HG03457 (cell line): ENCODE measurements at regions not wholly inside any gene's neighbourhood (a gene's known extent, or its start where the extent isn't known, plus 50 kb on each side); places are given as distances from the start of the nearest gene placed in this dataset.
"Not testable (repeated sequence)": the region's sequence is repeated elsewhere in the genome, so short reads cannot be mapped to it uniquely, and the experiment has no call there.

Source experiments
- ATAC-seq: cut with Tn5 transposase; IDR thresholded peaks from one replicate; pipeline ENCODE4 v1.9.1; 2021; ENCODE audit warnings: moderate number of reproducible peaks; ENCODE audit not compliant: unreplicated experiment

DNA sequence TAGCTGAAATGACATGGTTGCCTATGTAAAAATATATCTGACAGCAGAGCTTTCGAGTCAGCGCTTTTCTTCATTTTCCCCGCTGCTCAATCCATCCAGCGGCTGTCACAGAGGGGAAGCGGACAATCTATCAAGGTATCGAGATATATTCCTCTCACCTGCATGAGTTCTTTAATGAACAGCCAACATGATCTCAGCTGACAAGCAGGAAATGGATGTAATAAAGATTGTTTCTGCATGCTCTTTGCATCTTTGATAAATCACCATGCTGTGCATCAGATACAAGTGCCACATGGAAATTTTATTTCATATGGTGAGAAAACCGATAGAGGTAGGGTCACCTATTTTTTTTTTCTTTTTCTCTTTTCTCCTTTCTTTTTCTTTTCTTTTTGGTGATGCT, 602.3 kb upstream of the MMS22L start:
- no peak for ATAC-seq

DNA sequence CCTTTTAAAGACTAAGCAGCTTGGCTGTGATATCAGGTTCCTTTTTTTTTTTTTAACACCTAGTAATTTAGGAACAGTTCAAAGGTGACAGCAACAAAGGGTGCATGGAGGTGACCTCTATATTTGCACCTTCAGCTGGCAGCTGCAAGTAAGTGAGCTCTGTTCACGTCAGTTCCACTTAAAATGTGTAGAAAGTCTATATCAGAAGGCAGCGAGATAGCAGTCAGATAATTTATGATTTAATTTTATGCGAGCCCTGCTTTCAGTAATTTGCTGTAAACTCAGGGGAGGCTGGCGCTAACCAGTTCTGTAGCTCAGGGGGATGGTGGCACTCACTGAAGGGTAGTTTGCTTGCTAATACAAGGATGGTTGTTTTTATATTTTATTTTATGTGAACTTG, 602.8 kb upstream of the MMS22L start:
- no peak for ATAC-seq

DNA sequence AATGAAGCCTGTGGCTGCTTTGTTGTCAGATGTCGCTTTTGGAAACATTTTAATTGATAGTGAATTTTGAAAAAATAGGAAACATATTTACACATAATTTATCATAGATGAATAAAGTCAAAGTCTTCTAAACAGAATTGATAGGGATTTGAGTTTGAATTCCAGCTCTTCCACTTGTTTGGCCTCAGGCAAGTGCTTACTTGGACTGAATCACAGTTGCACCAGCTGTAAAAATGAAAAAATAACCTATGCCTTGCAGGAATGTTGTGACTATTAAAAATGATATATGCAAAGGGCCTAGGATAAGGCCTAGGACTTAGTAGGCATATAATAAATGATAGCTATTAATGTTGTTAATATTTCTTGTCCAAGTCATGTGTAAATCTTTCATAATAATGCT, 618.5 kb upstream of the MMS22L start:
- no peak for ATAC-seq

DNA sequence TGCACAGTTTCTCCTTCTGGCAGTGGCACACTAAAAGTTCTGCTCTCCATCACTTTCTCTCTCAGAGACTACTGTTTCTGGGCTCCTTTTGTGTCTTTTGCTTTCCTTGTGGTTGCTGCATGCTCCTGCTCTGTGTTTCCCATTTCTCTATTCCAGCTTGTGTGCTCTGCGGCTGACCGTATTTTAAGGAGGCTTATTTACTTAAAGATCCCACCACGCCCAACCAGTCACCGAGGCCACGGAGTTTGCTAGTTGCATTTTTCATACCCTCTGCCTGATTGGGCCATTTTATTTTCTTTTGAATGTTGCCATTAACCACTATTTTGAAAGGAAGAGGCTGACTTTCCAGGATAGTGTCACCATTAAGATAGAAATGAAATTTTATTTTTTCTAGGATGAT, 626.4 kb upstream of the MMS22L start:
- no peak for ATAC-seq

DNA sequence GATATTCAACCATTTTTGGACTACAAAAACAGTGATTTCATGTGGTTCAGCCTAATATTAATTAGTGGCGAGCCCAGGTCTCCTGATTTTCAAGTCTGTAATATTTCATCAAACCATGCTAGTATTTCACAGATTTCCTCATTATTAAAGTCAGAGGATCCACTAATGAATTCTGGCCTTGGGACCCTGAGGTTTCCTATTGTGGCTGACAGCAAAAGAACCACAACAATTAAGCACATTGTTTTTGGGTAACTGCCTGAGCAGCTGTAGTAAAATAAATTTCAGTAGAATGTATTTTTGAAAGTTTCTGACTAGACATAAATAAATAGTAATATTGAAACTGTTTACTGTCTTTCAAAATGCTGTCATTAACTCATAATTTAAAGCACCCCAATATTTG, 630.7 kb upstream of the MMS22L start:
- no peak for ATAC-seq

DNA sequence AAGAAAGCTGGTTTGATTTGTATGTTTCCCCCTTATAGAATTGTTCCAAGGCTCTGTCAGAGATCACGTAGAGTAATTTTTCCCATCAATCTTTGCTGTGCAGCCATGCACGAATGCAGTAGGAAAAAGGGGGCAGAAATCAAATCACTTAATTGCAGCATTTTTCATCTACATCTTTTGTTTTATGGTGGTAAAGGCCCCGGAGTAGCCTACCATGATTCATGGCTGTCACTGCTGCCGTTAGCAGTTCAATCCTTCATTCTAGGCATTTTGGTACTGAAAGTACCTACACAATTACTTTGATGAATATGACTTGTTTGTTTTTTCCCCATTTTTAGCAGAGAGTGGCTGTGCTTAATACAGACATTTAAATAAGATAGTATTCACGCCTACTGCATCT, 631.9 kb upstream of the MMS22L start:
- no peak for ATAC-seq

DNA sequence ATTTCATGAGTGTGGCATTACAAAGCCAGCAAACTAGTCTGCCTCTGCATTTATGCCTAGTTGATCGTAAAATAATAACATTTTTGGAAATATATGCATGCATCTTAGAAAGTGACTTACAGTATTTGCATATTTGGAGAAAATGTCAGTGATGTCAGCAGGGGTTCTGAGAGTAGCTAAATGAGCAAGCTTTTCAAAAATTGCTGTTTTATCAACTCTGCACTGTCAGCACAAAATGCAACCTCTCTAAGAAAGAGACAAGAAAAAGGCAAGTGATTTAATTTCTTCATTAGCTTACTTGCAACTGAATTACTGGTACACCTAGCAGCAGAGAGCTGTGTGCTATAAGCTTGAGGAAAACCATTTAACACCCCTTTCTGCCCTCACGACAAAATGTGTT, 632.5 kb upstream of the MMS22L start:
- no peak for ATAC-seq

DNA sequence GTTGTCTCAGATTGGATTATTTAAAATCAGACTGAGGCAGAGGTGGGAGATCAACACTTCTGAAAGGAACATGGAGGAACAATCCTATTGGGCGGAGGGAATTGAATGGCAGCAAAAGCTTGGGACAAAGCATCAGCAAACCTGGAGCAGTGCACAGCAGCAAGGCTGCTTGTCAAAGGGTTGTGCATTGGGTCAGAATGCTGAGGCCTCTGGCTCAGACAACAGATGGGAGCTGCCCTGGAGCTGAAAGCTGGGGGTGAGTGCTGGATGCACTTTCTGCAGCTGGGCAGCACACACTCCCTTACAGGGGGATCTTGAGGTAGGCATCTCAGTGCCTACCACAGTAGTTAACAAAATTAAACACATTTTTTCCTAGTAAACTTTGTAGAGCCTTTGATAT, 634.4 kb upstream of the MMS22L start:
- no peak for ATAC-seq

DNA sequence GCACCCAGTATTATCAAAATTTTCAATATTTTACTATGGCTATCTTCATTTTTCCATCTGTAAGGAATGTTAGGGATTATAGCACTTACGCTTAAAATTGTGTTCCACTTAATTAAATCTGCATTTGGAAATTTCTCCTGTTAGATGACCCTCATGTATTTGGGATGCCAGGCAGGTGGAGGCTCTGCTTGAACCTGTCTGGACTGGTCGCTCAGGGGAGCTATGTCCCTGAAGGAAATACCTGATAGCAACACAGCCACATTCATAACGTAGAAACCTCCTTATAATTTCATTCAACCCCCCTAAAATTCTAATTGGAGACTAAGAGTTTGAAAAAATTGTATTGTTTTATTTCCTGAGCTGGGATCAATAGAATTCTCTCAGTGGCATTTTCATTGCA, 636.0 kb upstream of the MMS22L start:
- ATAC-seq, result no peak

DNA sequence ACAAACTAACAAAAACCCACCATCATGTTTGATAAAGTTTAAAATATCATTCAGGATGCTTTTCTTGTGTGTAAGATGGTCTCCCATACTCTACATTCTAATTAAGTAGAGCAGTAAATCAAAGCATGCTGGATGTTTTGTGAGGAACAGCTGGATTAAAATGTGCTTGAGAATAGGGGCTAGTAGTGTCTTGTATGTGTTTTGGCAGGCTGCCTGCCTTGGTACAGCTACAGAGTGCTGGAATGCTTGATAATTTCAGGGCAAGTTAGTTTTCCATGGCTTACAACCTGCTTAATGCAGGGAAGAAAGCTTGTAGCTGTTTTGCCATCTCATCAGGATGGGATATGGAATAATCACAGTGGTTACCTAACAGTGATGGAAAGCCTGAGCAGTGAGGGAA, 636.6 kb upstream of the MMS22L start:
- ATAC-seq, result no peak

DNA sequence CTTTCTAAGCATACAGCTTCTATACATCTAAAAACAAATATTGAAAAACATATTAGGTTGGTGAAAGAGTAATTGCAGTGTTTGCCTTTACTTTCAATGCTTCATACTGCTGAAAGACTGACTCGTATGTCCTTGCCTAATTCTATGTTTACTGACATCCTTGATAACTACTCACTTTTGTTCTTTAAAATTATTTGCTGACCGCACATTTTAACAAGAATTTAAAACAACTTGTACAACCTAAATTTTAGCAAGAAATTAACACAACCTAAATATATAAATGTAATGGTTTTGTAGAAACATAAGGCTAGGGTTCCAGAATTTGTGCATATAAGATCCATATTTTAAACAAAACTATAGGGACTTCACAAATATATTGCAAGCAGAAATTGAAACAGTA, 640.2 kb upstream of the MMS22L start:
- no peak for ATAC-seq

DNA sequence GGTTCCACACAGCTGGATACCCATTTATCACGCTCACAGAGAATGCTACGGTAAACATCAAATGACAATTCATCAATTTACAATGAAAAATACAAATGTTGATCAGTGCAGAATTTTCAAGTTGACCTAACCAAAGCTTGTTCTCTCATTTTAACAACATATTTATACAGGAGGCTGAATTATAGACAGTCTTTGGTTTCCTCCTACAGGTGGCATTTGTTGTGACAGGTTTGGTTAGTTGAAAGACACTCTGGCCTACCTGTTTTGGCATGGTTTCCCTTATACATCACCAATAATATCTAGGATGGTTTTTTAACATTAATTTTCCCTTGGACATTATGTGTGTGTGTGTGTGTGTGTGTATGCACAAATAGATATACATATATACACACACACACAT, 642.5 kb upstream of the MMS22L start:
- ATAC-seq, result no peak

DNA sequence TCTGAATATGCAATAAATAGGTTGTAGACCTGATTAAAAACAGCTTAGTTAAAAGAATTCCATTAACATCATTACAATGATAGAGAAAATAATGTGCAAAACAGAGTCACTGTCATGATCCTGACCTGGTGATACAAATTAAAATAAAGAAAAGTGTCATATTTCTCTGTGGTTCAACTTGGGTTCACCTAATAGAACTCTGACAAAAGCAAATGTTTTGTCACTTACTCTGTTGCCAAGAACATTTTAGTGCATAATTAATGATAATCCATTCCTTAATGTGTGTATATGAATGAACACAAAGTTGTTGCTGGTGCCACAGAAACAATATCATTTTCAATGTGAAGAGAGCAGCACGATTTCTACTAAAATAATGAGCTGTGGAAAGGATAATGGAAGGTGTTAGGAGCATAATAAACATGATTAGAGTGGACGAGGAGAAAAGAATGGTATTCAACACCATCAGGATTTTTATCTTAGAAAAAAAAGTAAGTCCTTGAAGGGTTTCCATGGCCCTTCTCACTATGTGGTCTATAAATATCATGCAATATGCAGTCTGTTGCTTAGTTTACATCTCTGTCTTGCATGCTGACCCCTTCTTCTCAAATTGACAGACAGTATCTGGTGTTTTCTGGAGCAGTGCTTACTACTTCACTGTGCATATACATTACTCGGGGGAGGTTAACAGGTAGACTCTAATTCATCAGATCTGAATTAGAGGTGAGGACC, 656.6 kb upstream of the MMS22L start:
- ATAC-seq, result no peak

DNA sequence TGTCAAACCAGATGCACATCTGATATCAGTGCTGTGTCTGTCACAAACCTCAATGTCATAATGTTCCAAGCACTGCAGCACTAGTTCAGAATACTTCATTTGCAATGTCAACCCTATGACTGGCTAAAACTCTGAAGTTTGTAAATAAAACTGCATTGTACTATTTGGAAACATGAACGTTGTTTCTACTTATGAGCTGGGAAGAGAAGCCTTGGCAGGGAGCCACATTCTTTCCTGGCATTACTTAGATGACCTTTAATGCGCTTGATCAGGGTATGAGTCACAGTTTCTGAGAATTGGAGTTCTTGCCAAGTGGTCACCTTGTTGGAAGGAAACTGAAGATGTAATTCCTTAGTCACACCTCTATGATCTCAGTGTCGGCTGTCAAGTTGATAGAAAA, 664.8 kb upstream of the MMS22L start:
- ATAC-seq, result no peak

DNA sequence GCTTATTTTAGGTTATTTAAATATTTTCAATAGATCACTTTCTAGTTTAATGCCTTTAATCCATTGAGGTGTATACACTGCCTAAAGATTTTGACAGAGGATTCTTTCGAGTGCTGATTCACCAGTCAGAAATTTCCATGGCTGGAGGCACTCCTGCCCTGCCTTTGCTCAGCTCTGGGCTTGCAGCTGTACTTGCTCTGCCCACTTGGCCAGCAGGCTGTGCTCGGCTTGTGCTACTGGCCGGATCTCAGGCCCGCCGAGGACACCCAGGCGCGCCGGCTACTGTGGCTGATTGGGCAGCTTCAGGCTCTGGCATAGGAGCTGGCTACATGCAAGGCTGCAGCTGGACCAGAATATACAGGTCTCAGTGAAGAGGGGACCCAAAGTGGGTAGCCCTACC, 675.1 kb upstream of the MMS22L start:
- no peak for ATAC-seq

DNA sequence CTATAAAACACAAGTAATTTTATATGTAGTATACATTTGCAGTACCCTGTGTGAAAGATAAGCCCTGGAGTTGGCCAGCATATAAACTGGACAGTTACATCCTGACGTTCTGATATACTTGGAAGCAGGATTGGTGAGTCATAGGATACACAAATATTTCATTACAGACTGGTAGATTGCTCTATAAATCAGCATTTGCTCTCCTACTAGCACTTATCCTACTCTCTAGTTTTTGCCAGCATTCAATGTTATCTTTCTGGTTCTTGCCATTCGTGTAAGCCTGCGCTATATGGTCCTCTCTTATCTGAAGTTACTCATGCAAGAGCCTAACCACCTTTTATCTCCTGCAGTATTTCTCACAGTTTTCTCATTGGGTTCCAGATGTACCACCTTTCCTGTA, 680.2 kb upstream of the MMS22L start:
- no peak for ATAC-seq

DNA sequence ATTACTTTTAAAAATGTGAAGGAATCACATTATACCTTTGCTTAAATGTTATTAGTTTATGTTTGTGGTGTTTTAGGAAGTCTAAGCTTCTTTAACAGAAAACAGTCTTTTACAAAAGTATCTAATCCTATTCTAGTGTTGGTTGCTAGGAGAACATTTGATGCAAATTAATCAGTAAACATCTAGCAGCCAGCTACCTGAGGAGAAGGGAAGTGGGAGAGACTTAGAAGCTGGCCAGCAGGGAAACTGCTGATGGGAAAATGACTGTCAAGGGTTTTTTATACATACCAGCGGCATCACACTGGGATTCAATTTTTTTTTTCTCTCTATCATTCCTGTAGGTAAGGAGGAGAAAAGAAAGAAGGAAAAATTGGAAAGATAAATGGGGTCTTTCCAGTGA, 686.0 kb upstream of the MMS22L start:
- ATAC-seq, result no peak

DNA sequence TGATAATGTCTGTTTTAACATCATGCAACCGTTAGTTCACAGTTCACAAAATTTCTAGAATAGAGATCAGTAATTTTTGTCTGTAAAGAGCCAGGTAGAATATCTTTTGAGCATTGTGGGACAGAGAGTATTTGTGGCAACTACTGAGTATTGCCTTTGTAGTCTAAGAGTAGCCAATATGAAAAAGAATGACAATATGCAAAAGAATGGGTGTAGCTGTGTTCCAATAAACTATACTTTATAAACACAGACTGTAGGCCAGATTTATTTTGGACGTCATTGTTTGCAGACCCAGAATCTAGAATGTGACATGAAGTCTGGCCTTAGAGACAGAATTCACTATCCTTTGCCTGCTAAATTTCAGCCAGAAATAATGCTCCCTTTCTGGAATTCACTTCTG, 694.1 kb upstream of the MMS22L start:
- ATAC-seq, result no peak

DNA sequence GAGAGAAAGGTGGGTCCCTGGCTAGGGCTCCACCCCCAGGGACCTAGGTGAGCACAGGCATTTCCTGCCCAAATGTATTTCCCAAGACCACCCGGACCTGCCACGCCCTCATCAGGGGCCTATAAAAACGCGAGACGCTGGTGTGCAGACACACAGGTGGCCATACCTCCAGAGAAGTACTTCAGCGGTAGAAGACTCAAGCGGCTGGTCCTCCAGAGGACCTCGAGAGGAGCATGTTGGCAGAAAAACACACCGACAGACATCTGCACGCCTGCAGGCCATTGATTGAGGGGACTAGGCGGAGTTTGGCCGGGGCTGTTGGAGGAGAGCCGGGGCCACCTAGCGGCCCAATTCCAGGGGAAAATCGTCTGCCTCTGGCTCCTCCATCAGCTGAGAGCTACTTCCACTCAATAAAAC, 695.8 kb upstream of the MMS22L start:
- ATAC-seq, result no peak

DNA sequence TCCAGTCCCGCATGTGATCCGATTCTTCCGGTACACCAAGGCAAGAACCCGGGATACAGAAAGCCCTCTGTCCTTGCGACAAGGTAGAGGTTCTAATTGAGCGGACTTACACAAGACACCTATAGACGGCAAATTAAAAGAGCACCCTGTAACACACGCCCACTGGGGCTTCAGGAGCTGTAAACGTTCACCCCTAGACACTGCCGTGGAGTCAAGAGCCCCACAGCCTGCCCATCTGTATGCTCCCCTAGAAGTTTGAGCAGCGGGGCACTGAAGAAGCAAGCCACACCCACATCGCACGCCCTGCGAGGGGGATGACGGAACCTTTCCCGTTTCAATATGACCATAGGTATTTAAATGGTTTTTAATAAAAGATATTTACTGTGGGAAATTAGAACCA, 696.3 kb upstream of the MMS22L start:
- not testable (repeated sequence) for ATAC-seq

DNA sequence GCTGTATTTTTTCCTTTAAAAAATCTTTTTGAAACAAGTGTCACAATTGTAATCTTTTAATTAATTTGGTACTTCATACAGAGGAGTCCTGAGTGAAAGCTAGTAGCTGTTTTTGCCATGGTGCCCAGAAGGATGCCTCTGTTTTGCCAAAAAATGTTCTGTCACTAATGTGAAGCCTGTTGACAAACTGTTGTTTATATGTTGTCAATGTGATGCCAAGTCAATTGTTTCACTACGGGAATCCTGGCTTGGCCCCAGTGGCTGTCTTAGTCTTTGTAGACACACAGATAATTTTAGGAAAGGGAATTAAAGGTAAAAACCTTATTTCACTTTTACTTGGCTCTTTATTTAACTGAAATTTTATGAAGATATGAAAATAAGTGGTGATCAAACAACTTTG, 706.4 kb upstream of the MMS22L start:
- ATAC-seq, result no peak

DNA sequence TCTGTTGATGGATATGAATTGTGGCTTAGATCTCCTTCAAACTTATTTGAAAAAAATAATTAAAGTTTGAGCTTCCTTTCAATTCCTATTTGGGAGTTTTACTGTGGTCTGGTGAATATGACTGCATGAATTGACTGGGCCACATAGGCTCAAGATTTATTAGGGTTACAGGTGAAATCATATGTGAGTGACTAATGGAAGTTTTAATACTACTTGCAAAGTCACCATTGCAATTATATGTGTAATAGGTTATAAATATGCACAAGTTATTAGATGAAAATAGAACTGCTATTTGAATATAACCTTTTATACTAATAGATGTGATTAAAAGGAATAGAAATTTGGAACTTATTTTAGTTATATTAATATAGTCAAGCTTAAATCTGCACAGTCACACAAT, 712.1 kb upstream of the MMS22L start:
- no peak for ATAC-seq

DNA sequence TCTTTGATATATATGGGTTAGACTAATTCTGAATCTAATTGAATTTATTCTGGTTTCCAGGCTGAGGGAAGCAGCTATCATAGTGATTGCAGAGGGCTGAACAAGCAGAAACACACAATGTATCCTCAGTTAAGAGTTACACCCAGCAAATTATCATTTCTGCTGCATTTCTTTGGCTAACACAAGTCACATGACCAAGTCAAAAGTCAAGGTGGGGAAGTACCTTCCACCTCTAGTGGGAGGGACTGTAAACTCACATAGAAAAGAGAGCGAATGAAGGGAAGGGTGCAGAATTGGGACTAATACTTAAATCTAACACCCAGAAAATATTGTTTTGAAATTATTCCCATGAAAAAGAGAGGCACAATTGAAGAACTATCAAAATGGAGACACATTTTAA, 719.7 kb upstream of the MMS22L start:
- no peak for ATAC-seq
